Skeletal muscle satellite cell (primary cell): ENCODE measurements at regions not wholly inside any gene's neighbourhood (a gene's known extent, or its start where the extent isn't known, plus 50 kb on each side); places are given as distances from the start of the nearest gene placed in this dataset.
"Not testable (repeated sequence)": the region's sequence is repeated elsewhere in the genome, so short reads cannot be mapped to it uniquely, and the experiment has no call there.

Experiments used
- H3K27me3 ChIP-seq: 2 replicates; pipeline ENCODE4 v1.7.0; 2013; ENCODE audit warnings: low read length; ENCODE audit not compliant: control insufficient read depth, insufficient read depth
- H3K36me3 ChIP-seq: 2 replicates; pipeline ENCODE4 v1.7.0; 2013; ENCODE audit warnings: mild to moderate bottlenecking, control low read depth, low read length; ENCODE audit not compliant: insufficient read depth
- H3K4me1 ChIP-seq: 2 replicates; pipeline ENCODE4 v1.7.0; 2013; ENCODE audit warnings: low read length; ENCODE audit not compliant: control insufficient read depth, insufficient read depth
- H3K4me2 ChIP-seq: 2 replicates; pipeline ENCODE4 v1.7.0; 2013; ENCODE audit warnings: mild to moderate bottlenecking, low read length
- H3K4me3 ChIP-seq: 2 replicates; pipeline ENCODE4 v1.7.0; 2013; ENCODE audit warnings: low read length
- H3K9ac ChIP-seq: 2 replicates; pipeline ENCODE4 v1.7.0; 2013; ENCODE audit warnings: mild to moderate bottlenecking, low read depth, low read length, moderate library complexity
- H3K9me3 ChIP-seq: replicated peaks from 2 replicates; pipeline ENCODE4 v1.7.0; 2013; ENCODE audit warnings: mild to moderate bottlenecking, control low read depth, low read length

GRCh38 chr4:101697266-101697665 lies 93.3 kb upstream of the BANK1 start:
- H3K27me3 ChIP-seq: no peaks in the 10 kb centered on the region
- no peaks in the 10 kb centered on the region for H3K9me3 ChIP-seq
- H3K4me1 ChIP-seq: no peaks in the 10 kb centered on the region

GRCh38 chr4:101696276-101697010 lies 94.1 kb upstream of the BANK1 start:
- no peaks in the 10 kb centered on the region for H3K4me1 ChIP-seq
- H3K27me3 ChIP-seq: no peaks in the 10 kb centered on the region
- no peaks in the 10 kb centered on the region for H3K9me3 ChIP-seq
- H3K4me2 ChIP-seq: no peak overlapping the region
- H3K9ac ChIP-seq: no peak overlapping the region
- no peak overlapping the region for H3K4me3 ChIP-seq
- no peaks in the 10 kb centered on the region for H3K36me3 ChIP-seq

More at GRCh38 chr4:101697266-101697665, 93.3 kb upstream of the BANK1 start:
- Histone ChIP-seq H3K36me3 (no peaks in the 10 kb centered on the region), H3K4me3 (no peak overlapping the region), H3K4me2 (no peak overlapping the region), H3K9ac (no peak overlapping the region)

GRCh38 chr4:101695176-101695575 lies 95.4 kb upstream of the BANK1 start:
- H3K36me3 ChIP-seq: no peaks in the 10 kb centered on the region
- H3K4me1 ChIP-seq: no peaks in the 10 kb centered on the region
- no peaks in the 10 kb centered on the region for H3K9me3 ChIP-seq
- H3K27me3 ChIP-seq: no peaks in the 10 kb centered on the region
- no peak overlapping the region for H3K9ac ChIP-seq
- no peak overlapping the region for H3K4me2 ChIP-seq
- H3K4me3 ChIP-seq: no peak overlapping the region

- not testable (repeated sequence) for H3K9ac ChIP-seq, H3K4me2 ChIP-seq, H3K4me1 ChIP-seq, H3K9me3 ChIP-seq, H3K4me3 ChIP-seq, H3K36me3 ChIP-seq, H3K27me3 ChIP-seq
Observed at GRCh38 chr4:101694403-101694802, 96.1 kb upstream of the BANK1 start.

GRCh38 chr4:101693842-101694398 lies 96.6 kb upstream of the BANK1 start:
- Histone ChIP-seq H3K4me2 (no peak overlapping the region), H3K27me3 (no peaks in the 10 kb centered on the region), H3K9ac (no peak overlapping the region), H3K4me1 (no peaks in the 10 kb centered on the region), H3K4me3 (no peak overlapping the region), H3K36me3 (no peaks in the 10 kb centered on the region), H3K9me3 (no peaks in the 10 kb centered on the region)

GRCh38 chr4:101689220-101689619 lies 101.3 kb upstream of the BANK1 start:
- Histone ChIP-seq H3K36me3 (no peaks in the 10 kb centered on the region), H3K27me3 (no peaks in the 10 kb centered on the region), H3K9ac (no peak overlapping the region), H3K4me2 (no peak overlapping the region), H3K4me3 (no peak overlapping the region), H3K9me3 (no peaks in the 10 kb centered on the region), H3K4me1 (no peaks in the 10 kb centered on the region)

- Histone ChIP-seq H3K9ac (no peak overlapping the region), H3K4me1 (no peaks in the 10 kb centered on the region), H3K27me3 (no peaks in the 10 kb centered on the region), H3K4me2 (no peak overlapping the region), H3K9me3 (no peaks in the 10 kb centered on the region), H3K4me3 (no peak overlapping the region), H3K36me3 (no peaks in the 10 kb centered on the region)
Observed at GRCh38 chr4:101685126-101685525, 105.4 kb upstream of the BANK1 start.

- H3K9ac ChIP-seq: no peak overlapping the region
- H3K9me3 ChIP-seq: no peaks in the 10 kb centered on the region
- no peak overlapping the region for H3K4me3 ChIP-seq
- no peaks in the 10 kb centered on the region for H3K27me3 ChIP-seq
- no peaks in the 10 kb centered on the region for H3K4me1 ChIP-seq
- no peaks in the 10 kb centered on the region for H3K36me3 ChIP-seq
- H3K4me2 ChIP-seq: no peak overlapping the region
Observed at GRCh38 chr4:101682946-101683345, 107.6 kb upstream of the BANK1 start.

GRCh38 chr4:101678180-101678579 lies 112.3 kb upstream of the BANK1 start:
- Histone ChIP-seq H3K9me3 (no peaks in the 10 kb centered on the region), H3K27me3 (no peaks in the 10 kb centered on the region), H3K4me3 (no peak overlapping the region), H3K9ac (no peak overlapping the region), H3K4me2 (no peak overlapping the region), H3K4me1 (no peaks in the 10 kb centered on the region), H3K36me3 (no peaks in the 10 kb centered on the region)

GRCh38 chr4:101670897-101671296 lies 119.6 kb upstream of the BANK1 start:
- Histone ChIP-seq H3K4me3 (no peak overlapping the region), H3K27me3 (no peaks in the 10 kb centered on the region), H3K4me2 (no peak overlapping the region), H3K4me1 (peaks cover 2% of the 10 kb centered on the region), H3K9ac (no peak overlapping the region), H3K36me3 (no peaks in the 10 kb centered on the region), H3K9me3 (no peaks in the 10 kb centered on the region)

- Histone ChIP-seq H3K9ac (no peak overlapping the region), H3K4me1 (peaks cover 2% of the 10 kb centered on the region), H3K4me2 (no peak overlapping the region), H3K9me3 (no peaks in the 10 kb centered on the region), H3K36me3 (no peaks in the 10 kb centered on the region), H3K4me3 (no peak overlapping the region), H3K27me3 (no peaks in the 10 kb centered on the region)
Observed at GRCh38 chr4:101670370-101670769, 120.2 kb upstream of the BANK1 start.

- Histone ChIP-seq H3K4me1 (peaks cover 2% of the 10 kb centered on the region), H3K4me3 (no peak overlapping the region), H3K27me3 (no peaks in the 10 kb centered on the region), H3K4me2 (no peak overlapping the region), H3K9ac (no peak overlapping the region), H3K36me3 (no peaks in the 10 kb centered on the region), H3K9me3 (no peaks in the 10 kb centered on the region)
Observed at GRCh38 chr4:101669832-101670188, 120.7 kb upstream of the BANK1 start.
